Lower leg skin (tissue), 3 donors: ENCODE measurements at regions not wholly inside any gene's neighbourhood (a gene's known extent, or its start where the extent isn't known, plus 50 kb on each side); places are given as distances from the start of the nearest gene placed in this dataset.

Experiments
- CTCF ChIP-seq, 3 donors: fragments of 450-650 bp; IDR thresholded peaks; one replicate each; pipeline ENCODE4 v1.5.1; 2016; ENCODE audit warnings: antibody characterized with exemption in 3 of 3, mild to moderate bottlenecking in 3 of 3, moderate library complexity in 2 of 3
- POLR2A ChIP-seq, 2 donors: fragments of 450-650 bp; IDR thresholded peaks; one replicate each; pipeline ENCODE4 v1.6.1; 2016 to 2017; ENCODE audit warnings: antibody characterized with exemption in 2 of 2, mild to moderate bottlenecking in 1 of 2, moderate library complexity in 1 of 2

- TF ChIP-seq CTCF (IDR thresholded peaks at IDR 0.05) (no peak), POLR2A (IDR thresholded peaks at IDR 0.05) (no peak)
Measured at GRCh38 chr21:41589620-41590175, 81.7 kb upstream of the TMPRSS2 start.
